ENCODE measurements at regions not wholly inside any gene's neighbourhood (a gene's known extent, or its start where the extent isn't known, plus 50 kb on each side); places are given as distances from the start of the nearest gene placed in this dataset.
"Not testable (repeated sequence)": the region's sequence is repeated elsewhere in the genome, so short reads cannot be mapped to it uniquely, and the experiment has no call there.

- no peak for TF ChIP-seq POLR2A (IDR thresholded peaks at IDR 0.05)
- no peak for TF ChIP-seq POLR2AphosphoS5 (IDR thresholded peaks at IDR 0.05)
- TF ChIP-seq CTCF (IDR thresholded peaks at IDR 0.05), result no peak
- no peak for TF ChIP-seq EP300 (IDR thresholded peaks at IDR 0.05)
- H3K9me3 ChIP-seq, result no peaks in the 10 kb centered on the region
- WGBS, 2 donors, result 62 to 65% methylated on average over 8 of the region's 8 CpGs
- H3K4me3 ChIP-seq, result no peak overlapping the region
- no peak overlapping the region for H3K27ac ChIP-seq
- peaks cover 0 to 18% (median 12%) of the 10 kb centered on the region in 4 donors for H3K4me1 ChIP-seq
- DNase-seq, result no peak
- intact Hi-C loops (cut with DNase I), result no loop called here
- H3K27me3 ChIP-seq, result no peaks in the 10 kb centered on the region
- no peaks in the 10 kb centered on the region for H3K36me3 ChIP-seq
These were observed 687.8 kb downstream of the EFNB2 start for GRCh38 chr13:105847527-105848291.

GRCh38 chr13:105846923-105847322 lies 688.5 kb downstream of the EFNB2 start:
- no peaks in the 10 kb centered on the region for H3K27me3 ChIP-seq
- DNase-seq, result no peak
- intact Hi-C loops (cut with DNase I), result no loop called here
- H3K27ac ChIP-seq, result no peak overlapping the region
- H3K36me3 ChIP-seq, result no peaks in the 10 kb centered on the region
- WGBS, 2 donors, result 87 to 92% methylated on average over 1 of the region's 1 CpG
- no peaks in the 10 kb centered on the region for H3K9me3 ChIP-seq
- TF ChIP-seq POLR2AphosphoS5 (IDR thresholded peaks at IDR 0.05) (no peak), POLR2A (IDR thresholded peaks at IDR 0.05) (no peak), EP300 (IDR thresholded peaks at IDR 0.05) (no peak), CTCF (IDR thresholded peaks at IDR 0.05) (no peak)
- H3K4me1 ChIP-seq, result peaks cover 0 to 18% (median 12%) of the 10 kb centered on the region in 4 donors
- H3K4me3 ChIP-seq, result no peak overlapping the region

GRCh38 chr13:105841286-105841685 lies 694.2 kb downstream of the EFNB2 start:
- H3K4me3 ChIP-seq, result no peak overlapping the region
- no peak overlapping the region for H3K27ac ChIP-seq
- H3K4me1 ChIP-seq, result peaks cover 0 to 10% (median 3%) of the 10 kb centered on the region in 4 donors
- TF ChIP-seq EP300 (IDR thresholded peaks at IDR 0.05) (no peak), CTCF (IDR thresholded peaks at IDR 0.05) (no peak), POLR2AphosphoS5 (IDR thresholded peaks at IDR 0.05) (no peak), POLR2A (IDR thresholded peaks at IDR 0.05) (no peak)
- H3K27me3 ChIP-seq, result no peaks in the 10 kb centered on the region
- WGBS, 2 donors, result 82 to 85% methylated on average over 3 of the region's 3 CpGs
- no peak for DNase-seq
- H3K36me3 ChIP-seq, result no peaks in the 10 kb centered on the region
- no peaks in the 10 kb centered on the region for H3K9me3 ChIP-seq
- intact Hi-C loops (cut with DNase I), result no loop called here

GRCh38 chr13:105838231-105838630 lies 697.2 kb downstream of the EFNB2 start:
- Histone ChIP-seq H3K36me3 (no peaks in the 10 kb centered on the region), H3K4me1 (peaks cover 0 to 10% (median 3%) of the 10 kb centered on the region in 4 donors), H3K27me3 (no peaks in the 10 kb centered on the region), H3K9me3 (no peaks in the 10 kb centered on the region), H3K27ac (peak overlapping the region in 1 of 4 donors; percentile 36), H3K4me3 (no peak overlapping the region)
- DNase-seq, result no peak
- intact Hi-C loops (cut with DNase I), result no loop called here
- 92 to 93% methylated on average over 8 of the region's 8 CpGs for WGBS, 2 donors
- no peak for TF ChIP-seq EP300 (IDR thresholded peaks at IDR 0.05)
- peak in 2 of 4 donors; percentile 67 to 77 for TF ChIP-seq POLR2AphosphoS5 (IDR thresholded peaks at IDR 0.05)
- no peak for TF ChIP-seq CTCF (IDR thresholded peaks at IDR 0.05)
- TF ChIP-seq POLR2A (IDR thresholded peaks at IDR 0.05), result no peak

GRCh38 chr13:105837295-105837694 lies 698.2 kb downstream of the EFNB2 start:
- peaks cover 0 to 10% (median 3%) of the 10 kb centered on the region in 4 donors for H3K4me1 ChIP-seq
- 95 to 96% methylated on average over 9 of the region's 9 CpGs for WGBS, 2 donors
- H3K27ac ChIP-seq; H3K27me3 ChIP-seq; H3K36me3 ChIP-seq; DNase-seq; H3K9me3 ChIP-seq; H3K4me3 ChIP-seq; intact Hi-C loops (cut with DNase I): not testable (repeated sequence)
